Adrenal gland (tissue), 9 donors: ENCODE measurements at regions not wholly inside any gene's neighbourhood (a gene's known extent, or its start where the extent isn't known, plus 50 kb on each side); places are given as distances from the start of the nearest gene placed in this dataset.

Experiments
- DNase-seq, 7 donors: peaks; one replicate each; pipeline ENCODE4 v3.0.0-alpha.2; 2019 to 2020
- H3K27ac ChIP-seq, 5 donors: fragments of 200-600 bp; sonication (generic) in 4 of 5; 1 replicate in 3 of 5; 2 replicates in 2 of 5; pipeline versions ENCODE4 v1.5.1 to v1.8.0; 2016 to 2020; ENCODE audit warnings: mild to moderate bottlenecking in 1 of 5
- H3K27me3 ChIP-seq: fragments of 200-600 bp; 2 replicates; pipeline ENCODE4 v1.8.0; 2021
- H3K36me3 ChIP-seq, 2 donors: fragments of 200-600 bp; replicated peaks in 1 of 2; 1 replicate in 1 of 2; 2 replicates in 1 of 2; pipeline versions ENCODE4 v1.5.1 to v1.8.0; 2018 to 2022
- H3K4me1 ChIP-seq, 2 donors: fragments of 200-600 bp; replicated peaks in 1 of 2; 1 replicate in 1 of 2; 2 replicates in 1 of 2; pipeline versions ENCODE4 v1.5.1 to v1.8.0; 2018 to 2021
- H3K4me3 ChIP-seq, 4 donors: fragments of 200-600 bp; sonication (generic) in 3 of 4; one replicate each; pipeline ENCODE4 v1.5.1; 2016 to 2018
- H3K9me3 ChIP-seq, 3 donors: fragments of 200-600 bp; sonication (generic) in 1 of 3; replicated peaks in 1 of 3; 1 replicate in 2 of 3; 2 replicates in 1 of 3; pipeline versions ENCODE4 v1.5.1 to v1.8.0; 2016 to 2021
- CTCF ChIP-seq, 6 experiments: fragments of 450-650 bp in 4 of 6; fragments of 200-600 bp in 2 of 6; sonication (generic) in 1 of 6; IDR thresholded peaks; 1 replicate in 5 of 6; 2 replicates in 1 of 6; pipeline versions ENCODE4 v1.5.1 to v1.8.0; 2016 to 2021; ENCODE audit warnings: antibody characterized with exemption in 6 of 6, mild to moderate bottlenecking in 2 of 6, moderate library complexity in 1 of 6
- POLR2A ChIP-seq, 2 donors: fragments of 450-650 bp; IDR thresholded peaks; one replicate each; pipeline ENCODE4 v1.6.1; 2017; ENCODE audit warnings: antibody characterized with exemption in 2 of 2, mild to moderate bottlenecking in 2 of 2, moderate library complexity in 1 of 2
- WGBS, 4 donors: extraction: QIAGEN DNeasy Blood & Tissue Kit in 2 of 4; methylation state at CpG; one replicate each; pipeline versions ENCODE4 v1.1.5 to v1.1.7; 2013 to 2017; 5-methylcytosine and 5-hydroxymethylcytosine counted together
- intact Hi-C, 2 donors: fragments of 100-400 bp; cut with DNase I; formaldehyde crosslinking; loops; one replicate each; pipeline versions ENCODE4 v1.14.1 to v1.15.0; 2022 to 2023
- donor health status: healthy with polysubstance abuse.
- donor health status: Bipolar disorder and iron deficiency.
- donor health status: DM: yes; HTN: yes; CAD: no.
- donor health status: DM: no; HTN: no; CAD: no.
- donor health status: DM: no; HTN: no; CAD: no.

- Histone ChIP-seq H3K27ac (no peak overlapping the region), H3K27me3 (no peaks in the 10 kb centered on the region), H3K9me3 (no peaks in the 10 kb centered on the region), H3K4me1 (no peaks in the 10 kb centered on the region), H3K4me3 (no peak overlapping the region), H3K36me3 (no peaks in the 10 kb centered on the region)
- TF ChIP-seq POLR2A (IDR thresholded peaks at IDR 0.05) = no peak
- intact Hi-C loops = no loop called here
- 80 to 89% (median 84%) methylated on average over 3 of the region's 3 CpGs for WGBS, 4 donors
- no peak for DNase-seq
These were observed 1133.7 kb downstream of the GATA3 start for GRCh38 chr10:9188022-9188810.

GRCh38 chr10:9189448-9189847, 1135.0 kb downstream of the GATA3 start:
- Histone ChIP-seq H3K36me3 (no peaks in the 10 kb centered on the region), H3K4me1 (no peaks in the 10 kb centered on the region), H3K9me3 (no peaks in the 10 kb centered on the region), H3K27ac (no peak overlapping the region), H3K27me3 (no peaks in the 10 kb centered on the region), H3K4me3 (no peak overlapping the region)
- TF ChIP-seq POLR2A (IDR thresholded peaks at IDR 0.05) (no peak), CTCF (IDR thresholded peaks at IDR 0.05) (no peak)
- 68 to 83% (median 76%) methylated on average over 2 of the region's 2 CpGs for WGBS, 4 donors
- intact Hi-C loops = no loop called here
- DNase-seq = no peak

- Histone ChIP-seq H3K4me3 (no peak overlapping the region), H3K36me3 (no peaks in the 10 kb centered on the region), H3K27ac (no peak overlapping the region), H3K27me3 (peaks cover 3% of the 10 kb centered on the region), H3K9me3 (no peaks in the 10 kb centered on the region), H3K4me1 (no peaks in the 10 kb centered on the region)
- DNase-seq = no peak
- TF ChIP-seq POLR2A (IDR thresholded peaks at IDR 0.05) = no peak
- no peak for TF ChIP-seq CTCF (IDR thresholded peaks at IDR 0.05)
- intact Hi-C loops = no loop called here
- 78 to 88% (median 84%) methylated on average over 6 of the region's 6 CpGs for WGBS, 4 donors
These were observed 1138.6 kb downstream of the GATA3 start for GRCh38 chr10:9193120-9193519.

- H3K4me3 ChIP-seq = no peak overlapping the region
- H3K27me3 ChIP-seq = peaks cover 7% of the 10 kb centered on the region
- no peaks in the 10 kb centered on the region for H3K9me3 ChIP-seq
- 48 to 67% (median 58%) methylated on average over 2 of the region's 2 CpGs for WGBS, 4 donors
- DNase-seq = no peak
- intact Hi-C loops = no loop called here
- H3K36me3 ChIP-seq = no peaks in the 10 kb centered on the region
- no peak overlapping the region for H3K27ac ChIP-seq
- TF ChIP-seq CTCF (IDR thresholded peaks at IDR 0.05) (no peak), POLR2A (IDR thresholded peaks at IDR 0.05) (no peak)
- H3K4me1 ChIP-seq = no peaks in the 10 kb centered on the region
These were observed 1140.9 kb downstream of the GATA3 start for GRCh38 chr10:9195385-9195784.

- no peak overlapping the region for H3K4me3 ChIP-seq
- WGBS, 4 donors = 51 to 60% (median 52%) methylated on average over 4 of the region's 4 CpGs
- no peaks in the 10 kb centered on the region for H3K4me1 ChIP-seq
- H3K36me3 ChIP-seq = no peaks in the 10 kb centered on the region
- no peaks in the 10 kb centered on the region for H3K9me3 ChIP-seq
- no peak for TF ChIP-seq CTCF (IDR thresholded peaks at IDR 0.05)
- TF ChIP-seq POLR2A (IDR thresholded peaks at IDR 0.05) = no peak
- no peak for DNase-seq
- intact Hi-C loops = no loop called here
- H3K27me3 ChIP-seq = peaks cover 11% of the 10 kb centered on the region
- H3K27ac ChIP-seq = no peak overlapping the region
These were observed 1144.1 kb downstream of the GATA3 start for GRCh38 chr10:9198611-9199010.
